Right ventricle myocardium inferior (tissue), 1 donor: ENCODE measurements at regions not wholly inside any gene's neighbourhood (a gene's known extent, or its start where the extent isn't known, plus 50 kb on each side); places are given as distances from the start of the nearest gene placed in this dataset.

ENCODE experiments used
- ATAC-seq: fragments of 200-7000 bp; cut with Tn5 transposase; one replicate; pipeline ENCODE4 v1.9.1; 2020; ENCODE audit warnings: mild to moderate bottlenecking, moderate library complexity
- DNase-seq: peaks from one replicate; pipeline ENCODE4 v3.0.0; 2021; ENCODE audit errors: missing footprints
- intact Hi-C: fragments of 100-400 bp; cut with DNase I; formaldehyde crosslinking; loops from one replicate; pipeline ENCODE4 v1.11.0; 2022
- donor health status: DM: no; HTN: yes; CAD: no; lungs with severe emphysema.

DNA sequence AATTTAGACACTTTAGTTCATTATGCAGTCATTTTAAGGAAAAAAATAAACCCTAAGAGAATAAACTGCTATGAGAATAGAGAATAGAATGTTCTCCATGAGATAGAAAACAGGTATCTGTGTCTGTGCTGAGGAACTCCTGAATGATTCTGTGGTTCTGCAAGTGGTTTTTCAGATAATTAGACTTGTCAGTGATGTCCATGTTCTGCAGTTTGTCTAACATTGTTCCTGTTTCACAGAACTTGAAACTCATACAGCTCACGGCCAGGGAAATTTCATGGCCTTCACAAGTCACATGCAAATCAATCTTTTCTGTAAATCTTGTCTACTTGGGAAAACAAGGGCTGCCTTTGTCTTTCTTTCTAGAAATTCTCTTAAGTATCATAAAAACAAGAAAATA is 73.4 kb upstream of the HMGCLL1 start:
- no peak for ATAC-seq
- DNase-seq, result no peak
- intact Hi-C loops, result no loop called here

DNA sequence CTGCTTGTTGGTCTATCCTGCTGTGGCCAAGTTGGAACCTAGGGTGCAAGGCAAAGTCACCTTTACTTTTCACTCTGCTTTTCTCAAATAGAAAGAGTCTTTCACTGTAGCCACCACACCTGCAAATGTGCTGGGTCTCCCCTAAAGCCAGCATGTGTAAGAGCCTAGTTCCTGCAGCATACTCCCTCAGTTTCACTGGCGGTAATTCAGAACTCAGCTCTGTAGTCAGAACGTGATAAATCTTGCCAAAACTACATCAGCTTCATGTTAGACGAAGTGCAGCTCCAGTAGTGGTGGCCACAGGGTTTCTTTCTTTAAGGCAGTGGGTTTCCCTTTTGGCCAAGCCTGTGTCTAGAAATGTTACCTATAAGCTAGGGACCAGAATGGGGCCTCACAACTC is 72.0 kb upstream of the HMGCLL1 start:
- no peak for ATAC-seq
- intact Hi-C loops, result no loop called here
- no peak for DNase-seq

DNA sequence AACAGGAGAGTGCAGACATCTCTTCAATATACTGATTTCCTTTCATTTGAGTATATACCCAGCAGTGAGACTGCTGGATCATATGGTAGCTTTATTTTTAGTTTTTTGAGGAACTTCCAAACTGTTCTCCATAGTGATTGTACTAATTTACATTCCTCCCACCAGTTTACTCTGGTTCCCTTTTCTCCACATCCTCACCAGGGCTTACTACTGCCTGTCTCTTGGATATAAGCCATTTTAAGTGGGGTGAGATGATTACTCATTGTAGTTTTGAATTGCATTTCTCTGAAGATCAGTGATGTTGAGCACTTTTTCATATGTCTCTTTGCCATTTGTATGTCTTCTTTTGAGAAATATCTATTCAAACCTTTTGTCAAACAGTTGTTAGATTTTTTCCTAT is 64.9 kb upstream of the HMGCLL1 start:
- ATAC-seq (no peak), DNase-seq (no peak)
- intact Hi-C loops, result no loop called here

DNA sequence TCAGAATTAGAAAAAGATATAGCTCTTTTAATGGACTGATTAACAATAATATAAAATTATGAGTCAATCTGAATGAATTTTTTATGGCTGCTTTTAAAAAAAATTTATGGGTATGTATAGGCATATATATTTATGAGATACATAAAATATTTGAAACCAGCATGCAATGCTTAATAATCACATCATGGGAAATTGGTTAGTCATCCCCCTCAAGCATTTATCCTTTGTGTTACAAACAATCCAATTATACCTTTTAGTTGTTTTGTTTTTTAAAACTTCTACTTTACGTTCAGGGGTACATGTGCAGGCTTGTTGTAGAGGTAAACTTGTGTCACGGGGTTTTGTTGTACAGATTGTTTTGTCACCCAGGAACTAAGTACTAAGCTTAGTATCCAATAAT is 63.4 kb upstream of the HMGCLL1 start:
- DNase-seq (no peak), ATAC-seq (no peak)
- intact Hi-C loops, result no loop called here

DNA sequence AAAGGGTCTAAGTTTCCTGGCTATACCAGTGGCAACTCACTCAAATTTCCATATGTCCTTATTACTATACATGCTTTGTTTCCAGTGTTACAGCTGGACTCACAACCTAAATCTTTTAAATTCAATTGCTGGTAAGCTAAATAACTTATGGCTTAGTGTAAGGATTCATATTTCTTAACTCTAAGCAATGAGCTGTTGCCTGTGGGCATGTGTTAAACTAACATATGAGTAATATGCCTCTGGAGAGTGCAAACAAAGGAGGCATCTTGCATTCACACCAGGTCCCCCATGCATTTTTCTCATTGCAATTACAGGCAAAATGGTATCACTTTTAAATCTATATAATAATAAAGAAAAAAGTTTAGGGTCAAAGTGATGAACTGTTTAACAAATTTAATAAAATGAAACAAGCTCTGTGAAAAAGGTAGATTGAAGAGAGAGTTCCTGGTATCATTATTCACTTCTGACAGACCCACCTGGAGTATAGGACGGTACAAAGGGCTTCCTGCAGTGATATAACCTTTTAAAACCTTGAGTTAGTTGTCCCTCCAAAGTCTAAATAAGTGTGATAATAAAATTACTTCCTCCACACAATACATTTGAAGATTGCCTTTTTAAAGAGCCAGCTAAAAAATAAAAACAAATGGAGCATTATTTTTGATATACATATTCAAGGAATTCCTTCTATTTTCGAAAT is 57.6 kb upstream of the HMGCLL1 start:
- intact Hi-C loops, result no loop called here
- ATAC-seq, result no peak

DNA sequence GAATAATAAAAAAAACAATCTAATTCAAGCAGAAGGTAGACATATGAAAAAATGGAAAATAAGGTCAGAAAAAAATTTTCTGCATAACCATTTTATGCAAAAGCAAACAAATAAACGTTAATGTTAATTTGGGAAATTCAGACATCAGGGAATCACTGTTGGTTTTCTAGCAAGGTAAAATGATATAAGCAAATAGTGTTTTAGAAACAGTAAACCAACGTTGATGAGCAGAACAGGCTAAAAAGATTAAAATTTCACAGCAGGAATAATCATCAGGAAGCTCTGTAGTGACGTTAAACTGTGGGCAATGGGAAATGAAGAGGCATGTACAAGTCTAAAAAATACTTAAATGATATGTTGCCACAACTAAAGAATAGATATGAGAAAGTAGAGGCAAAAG is 54.5 kb upstream of the HMGCLL1 start:
- no peak for ATAC-seq
- intact Hi-C loops, result no loop called here

More for the DNA sequence above, 57.6 kb upstream of the HMGCLL1 start:
- DNase-seq, result no peak

DNA sequence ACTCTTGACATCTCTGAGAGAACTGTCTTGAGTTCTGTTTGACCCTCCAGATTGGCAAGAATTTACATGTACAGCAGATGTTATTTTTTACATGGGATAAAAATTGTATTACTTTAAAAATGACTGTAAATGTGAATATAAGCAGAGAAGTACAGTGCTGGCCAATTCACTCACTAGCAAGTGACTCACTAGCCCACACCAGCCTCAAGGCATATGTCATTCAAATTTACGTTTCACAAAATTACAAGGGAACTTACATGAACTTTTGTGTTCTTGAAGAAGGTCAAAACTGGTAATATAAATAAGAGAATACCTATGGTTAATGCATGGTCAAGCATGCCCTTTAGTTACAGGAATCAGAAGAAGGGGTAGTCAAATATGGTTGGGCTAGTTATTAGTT is 54.0 kb upstream of the HMGCLL1 start:
- DNase-seq (no peak), ATAC-seq (no peak)
- intact Hi-C loops, result no loop called here

More for the DNA sequence above, 54.5 kb upstream of the HMGCLL1 start:
- DNase-seq, result no peak
